Stimulated activated CD4-positive, alpha-beta T cell treated with anti-CD3 and anti-CD28 coated beads, Interleukin-1b, Interleukin-23, amount 100 ng/mL, for 24 hours (primary cell): ENCODE measurements at regions not wholly inside any gene's neighbourhood (a gene's known extent, or its start where the extent isn't known, plus 50 kb on each side); places are given as distances from the start of the nearest gene placed in this dataset.
"Not testable (repeated sequence)": the region's sequence is repeated elsewhere in the genome, so short reads cannot be mapped to it uniquely, and the experiment has no call there.

Experiments used
- DNase-seq, 4 experiments: peaks; one replicate each; pipeline ENCODE4 v3.0.0-alpha.2; 2020; ENCODE audit warnings: low read depth in 4 of 4, low spot score in 1 of 4

GRCh38 chr4:116688536-116688935 lies 396.8 kb downstream of the TRAM1L1 start:
- DNase-seq: no peak

GRCh38 chr4:116668190-116668589 lies 417.2 kb downstream of the TRAM1L1 start:
- DNase-seq: no peak

GRCh38 chr4:116665716-116666115 lies 419.7 kb downstream of the TRAM1L1 start:
- no peak for DNase-seq

GRCh38 chr4:116664198-116664597 lies 421.2 kb downstream of the TRAM1L1 start:
- no peak for DNase-seq

GRCh38 chr4:116639070-116639577 lies 446.3 kb downstream of the TRAM1L1 start:
- DNase-seq: no peak

GRCh38 chr4:116638592-116638991 lies 446.8 kb downstream of the TRAM1L1 start:
- no peak for DNase-seq

GRCh38 chr4:116636917-116637316 lies 448.5 kb downstream of the TRAM1L1 start:
- DNase-seq: no peak

GRCh38 chr4:116632269-116632668 lies 453.1 kb downstream of the TRAM1L1 start:
- no peak for DNase-seq

GRCh38 chr4:116628598-116628997 lies 456.8 kb downstream of the TRAM1L1 start:
- DNase-seq: no peak

- DNase-seq: no peak
Measured at GRCh38 chr4:116627545-116627944, 457.8 kb downstream of the TRAM1L1 start.

GRCh38 chr4:116619508-116619907 lies 465.9 kb downstream of the TRAM1L1 start:
- not testable (repeated sequence) for DNase-seq

- DNase-seq: no peak
Measured at GRCh38 chr4:116618638-116619037, 466.7 kb downstream of the TRAM1L1 start.

- no peak for DNase-seq
Measured at GRCh38 chr4:116603096-116603495, 482.3 kb downstream of the TRAM1L1 start.

GRCh38 chr4:116599859-116600258 lies 485.5 kb downstream of the TRAM1L1 start:
- DNase-seq: no peak

- no peak for DNase-seq
Measured at GRCh38 chr4:116598980-116599789, 486.2 kb downstream of the TRAM1L1 start.

- DNase-seq: no peak
Measured at GRCh38 chr4:116598155-116598979, 487.0 kb downstream of the TRAM1L1 start.

GRCh38 chr4:116590648-116591047 lies 494.7 kb downstream of the TRAM1L1 start:
- no peak for DNase-seq

GRCh38 chr4:116588783-116589182 lies 496.6 kb downstream of the TRAM1L1 start:
- DNase-seq: no peak

GRCh38 chr4:116585246-116585645 lies 500.1 kb downstream of the TRAM1L1 start:
- no peak for DNase-seq

GRCh38 chr4:116577321-116577720 lies 508.1 kb downstream of the TRAM1L1 start:
- DNase-seq: no peak

- DNase-seq: no peak
Measured at GRCh38 chr4:116573540-116573939, 511.8 kb downstream of the TRAM1L1 start.

GRCh38 chr4:116561768-116562167 lies 523.6 kb downstream of the TRAM1L1 start:
- DNase-seq: no peak
